GM23338 (cell line): ENCODE measurements at regions not wholly inside any gene's neighbourhood (a gene's known extent, or its start where the extent isn't known, plus 50 kb on each side); places are given as distances from the start of the nearest gene placed in this dataset.

ENCODE experiments used
- CREB1 ChIP-seq: fragments of 250-450 bp; sonication (Bioruptor Pico); IDR thresholded peaks from 2 replicates; pipeline ENCODE4 v1.5.0; 2020; ENCODE audit warnings: low read depth, mild to moderate bottlenecking, moderate library complexity
- EZH2 ChIP-seq: fragments of 200-600 bp; sonication (generic); IDR thresholded peaks from one replicate; pipeline ENCODE4 v1.8.0; 2017; ENCODE audit warnings: antibody characterized with exemption, mild to moderate bottlenecking, low read depth; ENCODE audit not compliant: unreplicated experiment
- EZH2phosphoT487 ChIP-seq: fragments of 200-600 bp; sonication (generic); IDR thresholded peaks from one replicate; pipeline ENCODE4 v1.8.1; 2018; ENCODE audit warnings: antibody characterized with exemption; ENCODE audit not compliant: unreplicated experiment
- JUNB ChIP-seq: IDR thresholded peaks from one replicate; pipeline ENCODE4 v1.6.1; 2016; ENCODE audit warnings: antibody characterized with exemption; ENCODE audit not compliant: unreplicated experiment
- POLR2AphosphoS5 ChIP-seq: IDR thresholded peaks from 2 replicates; pipeline ENCODE4 v1.6.1; 2016; ENCODE audit warnings: antibody characterized with exemption, low read depth
- REST ChIP-seq: IDR thresholded peaks from one replicate; pipeline ENCODE4 v1.6.1; 2018; ENCODE audit warnings: antibody characterized with exemption; ENCODE audit not compliant: unreplicated experiment
- STAT1 ChIP-seq: IDR thresholded peaks from one replicate; pipeline ENCODE4 v1.6.1; 2016; ENCODE audit warnings: antibody characterized with exemption; ENCODE audit not compliant: unreplicated experiment
- ZNF114 ChIP-seq: fragments of 250-450 bp; sonication (Bioruptor Pico); IDR thresholded peaks from 2 replicates; pipeline ENCODE4 v1.5.0; 2020; ENCODE audit warnings: mild to moderate bottlenecking, moderate library complexity
- TF ChIP-seq, protein P1 (sequence below), 2 experiments: fragments of 200-600 bp in 1 of 2; sonication (generic) in 1 of 2; conservative IDR thresholded peaks; 2 replicates each; pipeline versions ENCODE4 v1.5.1 to v1.6.1; 2016 to 2017; ENCODE audit warnings: antibody characterized with exemption in 2 of 2, low read depth in 2 of 2, mild to moderate bottlenecking in 2 of 2, moderate library complexity in 1 of 2
- TF ChIP-seq, protein P2 (sequence below): fragments of 250-450 bp; sonication (Bioruptor Pico); IDR thresholded peaks from 2 replicates; pipeline ENCODE4 v1.5.0; 2020; ENCODE audit warnings: mild to moderate bottlenecking, moderate library complexity

- TF ChIP-seq EZH2: no peak
- no peak for TF ChIP-seq EZH2phosphoT487
- TF ChIP-seq, protein P1, sequence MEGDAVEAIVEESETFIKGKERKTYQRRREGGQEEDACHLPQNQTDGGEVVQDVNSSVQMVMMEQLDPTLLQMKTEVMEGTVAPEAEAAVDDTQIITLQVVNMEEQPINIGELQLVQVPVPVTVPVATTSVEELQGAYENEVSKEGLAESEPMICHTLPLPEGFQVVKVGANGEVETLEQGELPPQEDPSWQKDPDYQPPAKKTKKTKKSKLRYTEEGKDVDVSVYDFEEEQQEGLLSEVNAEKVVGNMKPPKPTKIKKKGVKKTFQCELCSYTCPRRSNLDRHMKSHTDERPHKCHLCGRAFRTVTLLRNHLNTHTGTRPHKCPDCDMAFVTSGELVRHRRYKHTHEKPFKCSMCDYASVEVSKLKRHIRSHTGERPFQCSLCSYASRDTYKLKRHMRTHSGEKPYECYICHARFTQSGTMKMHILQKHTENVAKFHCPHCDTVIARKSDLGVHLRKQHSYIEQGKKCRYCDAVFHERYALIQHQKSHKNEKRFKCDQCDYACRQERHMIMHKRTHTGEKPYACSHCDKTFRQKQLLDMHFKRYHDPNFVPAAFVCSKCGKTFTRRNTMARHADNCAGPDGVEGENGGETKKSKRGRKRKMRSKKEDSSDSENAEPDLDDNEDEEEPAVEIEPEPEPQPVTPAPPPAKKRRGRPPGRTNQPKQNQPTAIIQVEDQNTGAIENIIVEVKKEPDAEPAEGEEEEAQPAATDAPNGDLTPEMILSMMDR (conservative IDR thresholded peaks at IDR 0.05; ENCODE audit: low read depth in 2 of 2): peak in 1 of 2 experiments; percentile 27; a peak in 2 of 4 replicates
- TF ChIP-seq POLR2AphosphoS5: no peak
- TF ChIP-seq REST: no peak
- TF ChIP-seq STAT1: no peak
- TF ChIP-seq ZNF114 (CRISPR knock-in tag): no peak
- TF ChIP-seq CREB1 (CRISPR knock-in tag): no peak
- TF ChIP-seq, protein P2, sequence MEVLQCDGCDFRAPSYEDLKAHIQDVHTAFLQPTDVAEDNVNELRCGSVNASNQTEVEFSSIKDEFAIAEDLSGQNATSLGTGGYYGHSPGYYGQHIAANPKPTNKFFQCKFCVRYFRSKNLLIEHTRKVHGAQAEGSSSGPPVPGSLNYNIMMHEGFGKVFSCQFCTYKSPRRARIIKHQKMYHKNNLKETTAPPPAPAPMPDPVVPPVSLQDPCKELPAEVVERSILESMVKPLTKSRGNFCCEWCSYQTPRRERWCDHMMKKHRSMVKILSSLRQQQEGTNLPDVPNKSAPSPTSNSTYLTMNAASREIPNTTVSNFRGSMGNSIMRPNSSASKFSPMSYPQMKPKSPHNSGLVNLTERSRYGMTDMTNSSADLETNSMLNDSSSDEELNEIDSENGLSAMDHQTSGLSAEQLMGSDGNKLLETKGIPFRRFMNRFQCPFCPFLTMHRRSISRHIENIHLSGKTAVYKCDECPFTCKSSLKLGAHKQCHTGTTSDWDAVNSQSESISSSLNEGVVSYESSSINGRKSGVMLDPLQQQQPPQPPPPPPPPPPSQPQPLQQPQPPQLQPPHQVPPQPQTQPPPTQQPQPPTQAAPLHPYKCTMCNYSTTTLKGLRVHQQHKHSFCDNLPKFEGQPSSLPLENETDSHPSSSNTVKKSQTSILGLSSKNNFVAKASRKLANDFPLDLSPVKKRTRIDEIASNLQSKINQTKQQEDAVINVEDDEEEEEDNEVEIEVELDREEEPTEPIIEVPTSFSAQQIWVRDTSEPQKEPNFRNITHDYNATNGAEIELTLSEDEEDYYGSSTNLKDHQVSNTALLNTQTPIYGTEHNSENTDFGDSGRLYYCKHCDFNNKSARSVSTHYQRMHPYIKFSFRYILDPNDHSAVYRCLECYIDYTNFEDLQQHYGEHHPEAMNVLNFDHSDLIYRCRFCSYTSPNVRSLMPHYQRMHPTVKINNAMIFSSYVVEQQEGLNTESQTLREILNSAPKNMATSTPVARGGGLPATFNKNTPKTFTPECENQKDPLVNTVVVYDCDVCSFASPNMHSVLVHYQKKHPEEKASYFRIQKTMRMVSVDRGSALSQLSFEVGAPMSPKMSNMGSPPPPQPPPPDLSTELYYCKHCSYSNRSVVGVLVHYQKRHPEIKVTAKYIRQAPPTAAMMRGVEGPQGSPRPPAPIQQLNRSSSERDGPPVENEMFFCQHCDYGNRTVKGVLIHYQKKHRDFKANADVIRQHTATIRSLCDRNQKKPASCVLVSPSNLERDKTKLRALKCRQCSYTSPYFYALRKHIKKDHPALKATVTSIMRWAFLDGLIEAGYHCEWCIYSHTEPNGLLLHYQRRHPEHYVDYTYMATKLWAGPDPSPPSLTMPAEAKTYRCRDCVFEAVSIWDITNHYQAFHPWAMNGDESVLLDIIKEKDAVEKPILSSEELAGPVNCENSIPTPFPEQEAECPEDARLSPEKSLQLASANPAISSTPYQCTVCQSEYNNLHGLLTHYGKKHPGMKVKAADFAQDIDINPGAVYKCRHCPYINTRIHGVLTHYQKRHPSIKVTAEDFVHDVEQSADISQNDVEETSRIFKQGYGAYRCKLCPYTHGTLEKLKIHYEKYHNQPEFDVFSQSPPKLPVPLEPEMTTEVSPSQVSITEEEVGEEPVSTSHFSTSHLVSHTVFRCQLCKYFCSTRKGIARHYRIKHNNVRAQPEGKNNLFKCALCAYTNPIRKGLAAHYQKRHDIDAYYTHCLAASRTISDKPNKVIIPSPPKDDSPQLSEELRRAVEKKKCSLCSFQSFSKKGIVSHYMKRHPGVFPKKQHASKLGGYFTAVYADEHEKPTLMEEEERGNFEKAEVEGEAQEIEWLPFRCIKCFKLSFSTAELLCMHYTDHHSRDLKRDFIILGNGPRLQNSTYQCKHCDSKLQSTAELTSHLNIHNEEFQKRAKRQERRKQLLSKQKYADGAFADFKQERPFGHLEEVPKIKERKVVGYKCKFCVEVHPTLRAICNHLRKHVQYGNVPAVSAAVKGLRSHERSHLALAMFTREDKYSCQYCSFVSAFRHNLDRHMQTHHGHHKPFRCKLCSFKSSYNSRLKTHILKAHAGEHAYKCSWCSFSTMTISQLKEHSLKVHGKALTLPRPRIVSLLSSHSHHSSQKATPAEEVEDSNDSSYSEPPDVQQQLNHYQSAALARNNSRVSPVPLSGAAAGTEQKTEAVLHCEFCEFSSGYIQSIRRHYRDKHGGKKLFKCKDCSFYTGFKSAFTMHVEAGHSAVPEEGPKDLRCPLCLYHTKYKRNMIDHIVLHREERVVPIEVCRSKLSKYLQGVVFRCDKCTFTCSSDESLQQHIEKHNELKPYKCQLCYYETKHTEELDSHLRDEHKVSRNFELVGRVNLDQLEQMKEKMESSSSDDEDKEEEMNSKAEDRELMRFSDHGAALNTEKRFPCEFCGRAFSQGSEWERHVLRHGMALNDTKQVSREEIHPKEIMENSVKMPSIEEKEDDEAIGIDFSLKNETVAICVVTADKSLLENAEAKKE (CRISPR knock-in tag): no peak
- TF ChIP-seq JUNB: no peak
These were observed 192.4 kb upstream of the API5 start for GRCh38 chr11:43119275-43119970.
